GM18858 (cell line): ENCODE measurements at regions not wholly inside any gene's neighbourhood (a gene's known extent, or its start where the extent isn't known, plus 50 kb on each side); places are given as distances from the start of the nearest gene placed in this dataset.

Experiments used
- ATAC-seq: cut with Tn5 transposase; IDR thresholded peaks from one replicate; pipeline ENCODE4 v1.9.1; 2021; ENCODE audit not compliant: unreplicated experiment

GRCh38 chr14:29205658-29206057, 439.1 kb downstream of the FOXG1 start:
- no peak for ATAC-seq

GRCh38 chr14:29215853-29216252, 449.3 kb downstream of the FOXG1 start:
- ATAC-seq = no peak

- no peak for ATAC-seq
These were observed 450.0 kb downstream of the FOXG1 start for GRCh38 chr14:29216268-29217232.

GRCh38 chr14:29217813-29218450, 451.3 kb downstream of the FOXG1 start:
- no peak for ATAC-seq

GRCh38 chr14:29220072-29220471, 453.5 kb downstream of the FOXG1 start:
- no peak for ATAC-seq

GRCh38 chr14:29220566-29220965, 454.0 kb downstream of the FOXG1 start:
- ATAC-seq = no peak

GRCh38 chr14:29222006-29222405, 455.4 kb downstream of the FOXG1 start:
- no peak for ATAC-seq

GRCh38 chr14:29222671-29223268, 456.2 kb downstream of the FOXG1 start:
- ATAC-seq = no peak

GRCh38 chr14:29223947-29224346, 457.4 kb downstream of the FOXG1 start:
- no peak for ATAC-seq

- ATAC-seq = no peak
These were observed 461.0 kb downstream of the FOXG1 start for GRCh38 chr14:29227631-29228030.

GRCh38 chr14:29232153-29232552, 465.6 kb downstream of the FOXG1 start:
- no peak for ATAC-seq

GRCh38 chr14:29232711-29233110, 466.1 kb downstream of the FOXG1 start:
- no peak for ATAC-seq

- no peak for ATAC-seq
These were observed 466.6 kb downstream of the FOXG1 start for GRCh38 chr14:29233188-29233587.

GRCh38 chr14:29235991-29236390, 469.4 kb downstream of the FOXG1 start:
- no peak for ATAC-seq

GRCh38 chr14:29236401-29236800, 469.8 kb downstream of the FOXG1 start:
- no peak for ATAC-seq

- no peak for ATAC-seq
These were observed 470.3 kb downstream of the FOXG1 start for GRCh38 chr14:29236848-29237247.

- ATAC-seq = no peak
These were observed 473.5 kb downstream of the FOXG1 start for GRCh38 chr14:29240066-29240465.

- no peak for ATAC-seq
These were observed 476.5 kb downstream of the FOXG1 start for GRCh38 chr14:29242755-29243754.

GRCh38 chr14:29255692-29256091, 489.1 kb downstream of the FOXG1 start:
- ATAC-seq = no peak

- no peak for ATAC-seq
These were observed 496.4 kb downstream of the FOXG1 start for GRCh38 chr14:29262979-29263378.

GRCh38 chr14:29264865-29265264, 498.3 kb downstream of the FOXG1 start:
- no peak for ATAC-seq
